ENCODE measurements at regions not wholly inside any gene's neighbourhood (a gene's known extent, or its start where the extent isn't known, plus 50 kb on each side); places are given as distances from the start of the nearest gene placed in this dataset.
A peak's percentile ranks its signal among the peaks of the same experiment; 100 is the strongest.

GRCh38 chr2:199692489-199692888 is 158.5 kb downstream of the FTCDNL1 start:
- H3K79me2 ChIP-seq: no peaks in the 10 kb centered on the region
- H4K20me1 ChIP-seq (ENCODE audit: insufficient read depth, poor library complexity, severe bottlenecking): no peaks in the 10 kb centered on the region
- H3K4me3 ChIP-seq: no peak overlapping the region
- H3K4me2 ChIP-seq: no peak overlapping the region
- TF ChIP-seq EZH2phosphoT487 (IDR thresholded peaks at IDR 0.05; ENCODE audit: low read depth, severe bottlenecking, unreplicated experiment) (no peak), EZH2 (IDR thresholded peaks at IDR 0.05; ENCODE audit: borderline replicate concordance) (no peak)
- TF ChIP-seq, protein P1, sequence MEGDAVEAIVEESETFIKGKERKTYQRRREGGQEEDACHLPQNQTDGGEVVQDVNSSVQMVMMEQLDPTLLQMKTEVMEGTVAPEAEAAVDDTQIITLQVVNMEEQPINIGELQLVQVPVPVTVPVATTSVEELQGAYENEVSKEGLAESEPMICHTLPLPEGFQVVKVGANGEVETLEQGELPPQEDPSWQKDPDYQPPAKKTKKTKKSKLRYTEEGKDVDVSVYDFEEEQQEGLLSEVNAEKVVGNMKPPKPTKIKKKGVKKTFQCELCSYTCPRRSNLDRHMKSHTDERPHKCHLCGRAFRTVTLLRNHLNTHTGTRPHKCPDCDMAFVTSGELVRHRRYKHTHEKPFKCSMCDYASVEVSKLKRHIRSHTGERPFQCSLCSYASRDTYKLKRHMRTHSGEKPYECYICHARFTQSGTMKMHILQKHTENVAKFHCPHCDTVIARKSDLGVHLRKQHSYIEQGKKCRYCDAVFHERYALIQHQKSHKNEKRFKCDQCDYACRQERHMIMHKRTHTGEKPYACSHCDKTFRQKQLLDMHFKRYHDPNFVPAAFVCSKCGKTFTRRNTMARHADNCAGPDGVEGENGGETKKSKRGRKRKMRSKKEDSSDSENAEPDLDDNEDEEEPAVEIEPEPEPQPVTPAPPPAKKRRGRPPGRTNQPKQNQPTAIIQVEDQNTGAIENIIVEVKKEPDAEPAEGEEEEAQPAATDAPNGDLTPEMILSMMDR (IDR thresholded peaks at IDR 0.05; ENCODE audit: poor library complexity): no peak
- H3K9me3 ChIP-seq (ENCODE audit: low read depth): no peaks in the 10 kb centered on the region
- H3K4me1 ChIP-seq (ENCODE audit: insufficient read depth): peaks cover 5% of the 10 kb centered on the region
- H3K27ac ChIP-seq: no peak overlapping the region
- WGBS (ENCODE audit: low lambda C conversion rate, missing lambda C conversion rate): 67% methylated on average over 3 of the region's 3 CpGs
- peak; percentile 25 for DNase-seq (ENCODE audit: low spot score)
- H3K9me2 ChIP-seq (replicated peaks; ENCODE audit: insufficient read depth): no peaks in the 10 kb centered on the region
- H3K36me3 ChIP-seq (replicated peaks; ENCODE audit: insufficient read depth, low read depth): no peaks in the 10 kb centered on the region
- no peak overlapping the region for H2AFZ ChIP-seq
- no peaks in the 10 kb centered on the region for H3K27me3 ChIP-seq

DNA sequence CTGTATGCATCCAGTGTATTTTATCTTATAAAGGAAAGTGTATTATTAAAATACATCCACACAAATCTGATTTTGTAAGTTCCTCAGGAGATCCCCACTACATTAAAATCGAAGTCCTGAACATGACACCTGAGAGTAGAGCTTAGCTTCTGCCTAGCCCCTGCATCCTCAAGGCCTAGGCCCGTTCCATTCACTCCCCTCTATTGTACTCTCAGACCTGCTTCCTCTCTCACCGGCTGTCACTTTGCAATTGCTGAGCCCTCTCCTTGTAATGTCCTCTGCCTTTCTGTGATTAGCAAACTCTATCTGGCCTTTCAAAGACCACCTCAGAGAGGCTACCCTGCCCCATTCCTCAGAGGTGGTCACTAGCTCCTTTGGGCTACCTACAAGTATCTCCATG is 160.8 kb downstream of the FTCDNL1 start:
- Histone ChIP-seq H3K79me2 (no peaks in the 10 kb centered on the region), H3K36me3 (replicated peaks; ENCODE audit: insufficient read depth, low read depth) (no peaks in the 10 kb centered on the region), H4K20me1 (ENCODE audit: insufficient read depth, poor library complexity, severe bottlenecking) (no peaks in the 10 kb centered on the region), H3K9me3 (ENCODE audit: low read depth) (no peaks in the 10 kb centered on the region), H2AFZ (no peak overlapping the region), H3K4me3 (no peak overlapping the region), H3K4me2 (no peak overlapping the region), H3K27me3 (no peaks in the 10 kb centered on the region), H3K4me1 (ENCODE audit: insufficient read depth) (peaks cover 5% of the 10 kb centered on the region), H3K27ac (no peak overlapping the region), H3K9me2 (replicated peaks; ENCODE audit: insufficient read depth) (no peaks in the 10 kb centered on the region)
- TF ChIP-seq, protein P1 (IDR thresholded peaks at IDR 0.05; ENCODE audit: poor library complexity): no peak
- TF ChIP-seq EZH2 (IDR thresholded peaks at IDR 0.05; ENCODE audit: borderline replicate concordance) (no peak), EZH2phosphoT487 (IDR thresholded peaks at IDR 0.05; ENCODE audit: low read depth, severe bottlenecking, unreplicated experiment) (no peak)
- no peak for DNase-seq (ENCODE audit: low spot score)
- WGBS (ENCODE audit: low lambda C conversion rate, missing lambda C conversion rate): 81% methylated on average over 3 of the region's 3 CpGs

- Histone ChIP-seq H3K27me3 (no peaks in the 10 kb centered on the region), H3K9me3 (ENCODE audit: low read depth) (no peaks in the 10 kb centered on the region), H3K36me3 (replicated peaks; ENCODE audit: insufficient read depth, low read depth) (no peaks in the 10 kb centered on the region), H3K9me2 (replicated peaks; ENCODE audit: insufficient read depth) (no peaks in the 10 kb centered on the region), H3K79me2 (no peaks in the 10 kb centered on the region), H3K4me3 (no peak overlapping the region), H4K20me1 (ENCODE audit: insufficient read depth, poor library complexity, severe bottlenecking) (no peaks in the 10 kb centered on the region), H2AFZ (no peak overlapping the region), H3K4me2 (no peak overlapping the region), H3K4me1 (ENCODE audit: insufficient read depth) (no peaks in the 10 kb centered on the region), H3K27ac (no peak overlapping the region)
- TF ChIP-seq, protein P1 (IDR thresholded peaks at IDR 0.05; ENCODE audit: poor library complexity): no peak
- TF ChIP-seq EZH2 (IDR thresholded peaks at IDR 0.05; ENCODE audit: borderline replicate concordance): no peak
- no peak for TF ChIP-seq EZH2phosphoT487 (IDR thresholded peaks at IDR 0.05; ENCODE audit: low read depth, severe bottlenecking, unreplicated experiment)
- DNase-seq (ENCODE audit: low spot score): no peak
Observed at GRCh38 chr2:199685669-199686068, 165.3 kb downstream of the FTCDNL1 start.

- Histone ChIP-seq H3K36me3 (replicated peaks; ENCODE audit: insufficient read depth, low read depth) (no peaks in the 10 kb centered on the region), H2AFZ (no peak overlapping the region), H3K27me3 (no peaks in the 10 kb centered on the region), H3K4me1 (ENCODE audit: insufficient read depth) (no peaks in the 10 kb centered on the region), H3K9me2 (replicated peaks; ENCODE audit: insufficient read depth) (no peaks in the 10 kb centered on the region), H4K20me1 (ENCODE audit: insufficient read depth, poor library complexity, severe bottlenecking) (no peaks in the 10 kb centered on the region), H3K27ac (no peak overlapping the region), H3K4me3 (no peak overlapping the region), H3K4me2 (no peak overlapping the region), H3K79me2 (no peaks in the 10 kb centered on the region), H3K9me3 (ENCODE audit: low read depth) (no peaks in the 10 kb centered on the region)
- TF ChIP-seq, protein P1 (IDR thresholded peaks at IDR 0.05; ENCODE audit: poor library complexity): no peak
- TF ChIP-seq EZH2phosphoT487 (IDR thresholded peaks at IDR 0.05; ENCODE audit: low read depth, severe bottlenecking, unreplicated experiment) (no peak), EZH2 (IDR thresholded peaks at IDR 0.05; ENCODE audit: borderline replicate concordance) (no peak)
- DNase-seq (ENCODE audit: low spot score): no peak
- 86% methylated on average over 2 of the region's 2 CpGs for WGBS (ENCODE audit: low lambda C conversion rate, missing lambda C conversion rate)
Observed at GRCh38 chr2:199684832-199685231, 166.2 kb downstream of the FTCDNL1 start.

All from hepatocyte (in vitro differentiated cells).